SK-N-SH (cell line): ENCODE measurements at regions not wholly inside any gene's neighbourhood (a gene's known extent, or its start where the extent isn't known, plus 50 kb on each side); places are given as distances from the start of the nearest gene placed in this dataset.

Source experiments
- CTCF ChIA-PET: fragments of 300-600, 350-600 bp; formaldehyde crosslinking; extraction: SDS; loops from one replicate; lab custom pipeline; 2021; lab: Yijun Ruan, JAX
- POLR2A ChIA-PET: fragments of 350-600 bp; sonication (Branson Sonifier 250); formaldehyde crosslinking; extraction: SDS; loops from one replicate; lab custom pipeline; 2020; ENCODE audit warnings: antibody characterized with exemption, inconsistent platforms; lab: Yijun Ruan, JAX
- DNase-seq: peaks from one replicate; pipeline ENCODE4 v3.0.0; 2012
- H2AFZ ChIP-seq: fragments of 200-600 bp; sonication (generic); 2 replicates; pipeline ENCODE4 v1.8.1; 2016; ENCODE audit warnings: antibody characterized with exemption, mild to moderate bottlenecking, low read depth
- H3F3A ChIP-seq: fragments of 200-600 bp; sonication (generic); replicated peaks from 2 replicates; pipeline ENCODE3; 2016; ENCODE audit warnings: antibody characterized with exemption, mild to moderate bottlenecking; ENCODE audit not compliant: insufficient read depth
- H3K27ac ChIP-seq, 2 experiments: fragments of 200-500 bp in 1 of 2; fragments of 200-600 bp in 1 of 2; sonication (Bioruptor generic) in 1 of 2; sonication (generic), shearing (Covaris generic) in 1 of 2; 2 replicates each; pipeline versions ENCODE4 v1.5.1 to v1.6.1; 2014 to 2016; ENCODE audit warnings: low read depth in 2 of 2, inconsistent platforms in 1 of 2, low read length in 1 of 2, mild to moderate bottlenecking in 1 of 2, mixed read lengths in 1 of 2
- H3K27me3 ChIP-seq: fragments of 200-600 bp; sonication (generic), shearing (Covaris generic); 2 replicates; pipeline ENCODE4 v1.6.1; 2016; ENCODE audit warnings: mixed run types; ENCODE audit not compliant: insufficient read depth
- H3K36me3 ChIP-seq, 2 experiments: fragments of 200-500 bp in 1 of 2; fragments of 200-600 bp in 1 of 2; sonication (Bioruptor generic) in 1 of 2; sonication (generic) in 1 of 2; replicated peaks in 1 of 2; 2 replicates each; pipeline versions ENCODE3 to v1.5.1; 2014 to 2016; ENCODE audit warnings: low read length in 1 of 2, mild to moderate bottlenecking in 1 of 2; ENCODE audit not compliant: insufficient read depth in 2 of 2, control insufficient read depth in 1 of 2
- H3K4me1 ChIP-seq, 2 experiments: fragments of 200-500 bp in 1 of 2; fragments of 200-600 bp in 1 of 2; sonication (Bioruptor generic) in 1 of 2; sonication (generic), shearing (Covaris generic) in 1 of 2; 2 replicates each; pipeline versions ENCODE4 v1.5.1 to v1.6.1; 2014 to 2016; ENCODE audit warnings: low read depth in 1 of 2, low read length in 1 of 2, mixed run types in 1 of 2; ENCODE audit not compliant: insufficient read depth in 2 of 2, control insufficient read depth in 1 of 2
- H3K4me2 ChIP-seq: fragments of 200-600 bp; sonication (generic), shearing (Covaris generic); 2 replicates; pipeline ENCODE4 v1.6.1; 2017; ENCODE audit warnings: mixed run types
- H3K4me3 ChIP-seq, 2 experiments: fragments of 200-500 bp in 1 of 2; fragments of 200-600 bp in 1 of 2; sonication (Bioruptor generic) in 1 of 2; sonication (generic), shearing (Covaris generic) in 1 of 2; 2 replicates each; pipeline versions ENCODE4 v1.5.1 to v1.8.1; 2014 to 2016; ENCODE audit warnings: low read depth in 2 of 2, inconsistent platforms in 1 of 2, low read length in 1 of 2, mild to moderate bottlenecking in 1 of 2, mixed read lengths in 1 of 2, moderate library complexity in 1 of 2
- H3K79me2 ChIP-seq: fragments of 200-600 bp; sonication (generic); 2 replicates; pipeline ENCODE4 v1.8.1; 2017; ENCODE audit warnings: mild to moderate bottlenecking; ENCODE audit not compliant: insufficient read depth
- H3K9ac ChIP-seq: fragments of 200-600 bp; sonication (generic); 2 replicates; pipeline ENCODE4 v1.6.1; 2017; ENCODE audit warnings: mixed run types
- H3K9me2 ChIP-seq: fragments of 200-600 bp; sonication (generic); 2 replicates; pipeline ENCODE4 v1.6.1; 2017; ENCODE audit warnings: mixed run types
- H3K9me3 ChIP-seq: fragments of 200-600 bp; sonication (generic); 2 replicates; pipeline ENCODE4 v1.6.1; 2017; ENCODE audit warnings: mixed run types, mild to moderate bottlenecking, moderate library complexity
- H4K20me1 ChIP-seq: fragments of 200-600 bp; sonication (generic); 2 replicates; pipeline ENCODE4 v1.6.1; 2017; ENCODE audit warnings: mild to moderate bottlenecking, mixed run types; ENCODE audit not compliant: insufficient read depth
- CHD2 ChIP-seq: fragments of 150-350 bp; IDR thresholded peaks from 2 replicates; pipeline ENCODE4 v1.6.1; 2018; ENCODE audit warnings: low read length; ENCODE audit not compliant: partially characterized antibody
- EZH2phosphoT487 ChIP-seq: fragments of 200-600 bp; sonication (generic); IDR thresholded peaks from 2 replicates; pipeline ENCODE4 v1.6.1; 2017; ENCODE audit warnings: low read depth, mixed run types, mild to moderate bottlenecking, antibody characterized with exemption, moderate library complexity, borderline replicate concordance
- FOXJ3 ChIP-seq: sonication (generic); formaldehyde crosslinking; IDR thresholded peaks from 2 replicates; pipeline ENCODE4 v1.5.1; 2020; ENCODE audit warnings: mild to moderate bottlenecking, missing genetic modification reagents
- FOXM1 ChIP-seq: IDR thresholded peaks from 2 replicates; pipeline ENCODE4 v1.4.0; 2012; ENCODE audit warnings: low read depth, mild to moderate bottlenecking
- GABPA ChIP-seq: IDR thresholded peaks from 2 replicates; pipeline ENCODE4 v1.4.0; 2012; ENCODE audit warnings: low read depth, mild to moderate bottlenecking
- GATA2 ChIP-seq: sonication (generic); formaldehyde crosslinking; IDR thresholded peaks from 2 replicates; pipeline ENCODE4 v1.5.0; 2020; ENCODE audit warnings: mild to moderate bottlenecking, missing genetic modification reagents
- MEF2A ChIP-seq: IDR thresholded peaks from 2 replicates; pipeline ENCODE4 v1.4.0; 2012; ENCODE audit warnings: low read depth, borderline replicate concordance
- NRF1 ChIP-seq: IDR thresholded peaks from 2 replicates; pipeline ENCODE4 v1.6.1; 2012; ENCODE audit warnings: low read depth, mild to moderate bottlenecking, low read length
- RAD21 ChIP-seq: IDR thresholded peaks from 2 replicates; pipeline ENCODE4 v1.6.1; 2012; ENCODE audit warnings: mild to moderate bottlenecking, low read length
- RFX5 ChIP-seq: IDR thresholded peaks from 2 replicates; pipeline ENCODE4 v1.6.1; 2012; ENCODE audit warnings: mild to moderate bottlenecking, improper control_type of control experiment, low read length
- RXRA ChIP-seq: IDR thresholded peaks from 2 replicates; pipeline ENCODE4 v1.4.0; 2012; ENCODE audit warnings: low read depth, mild to moderate bottlenecking, borderline replicate concordance
- SMC3 ChIP-seq: IDR thresholded peaks from 2 replicates; pipeline ENCODE4 v1.6.1; 2012; ENCODE audit warnings: low read depth, low read length, improper control_type of control experiment
- TCF12 ChIP-seq: IDR thresholded peaks from 2 replicates; pipeline ENCODE4 v1.4.0; 2012
- TEAD4 ChIP-seq: IDR thresholded peaks from 2 replicates; pipeline ENCODE4 v1.4.0; 2012; ENCODE audit warnings: mild to moderate bottlenecking, borderline replicate concordance; ENCODE audit not compliant: insufficient read depth
- WGBS: methylation state at CpG from one replicate; pipeline ENCODE4 v1.1.6; 2017; ENCODE audit warnings: low lambda C conversion rate; 5-methylcytosine and 5-hydroxymethylcytosine counted together
- TF ChIP-seq, protein P1 (sequence below): fragments of 150-350 bp; IDR thresholded peaks from 2 replicates; pipeline ENCODE4 v1.6.1; 2017; ENCODE audit warnings: antibody characterized with exemption, low read length, low read depth, borderline replicate concordance
- TF ChIP-seq, protein P2 (sequence below): IDR thresholded peaks from 2 replicates; pipeline ENCODE4; 2012
- TF ChIP-seq, protein P3 (sequence below): IDR thresholded peaks from 2 replicates; pipeline ENCODE4 v1.4.0; 2012; ENCODE audit warnings: low read depth, borderline replicate concordance

GRCh38 chr5:142475102-142475513 is 150.3 kb upstream of the SPRY4 start:
- Histone ChIP-seq H3K9me2 (no peaks in the 10 kb centered on the region), H4K20me1 (no peaks in the 10 kb centered on the region), H3K4me3 (no peak overlapping the region), H3F3A (peaks cover 24% of the 10 kb centered on the region), H3K36me3 (peaks cover 0 to 5% of the 10 kb centered on the region in 2 experiments), H2AFZ (no peak overlapping the region), H3K27me3 (no peaks in the 10 kb centered on the region), H3K79me2 (no peaks in the 10 kb centered on the region), H3K9ac (no peak overlapping the region), H3K27ac (peak overlapping the region in 1 of 2 experiments; percentile 91; a peak in 1 of 4 replicates), H3K4me2 (no peak overlapping the region), H3K9me3 (no peaks in the 10 kb centered on the region), H3K4me1 (peaks cover 6 to 8% of the 10 kb centered on the region in 2 experiments; a peak in 2 of 4 replicates)
- ChIA-PET POLR2A (no interaction called here), CTCF (interaction anchor here (1.3 kb wide), 1 partner anchor 74 kb away, joined by 3 read pairs; no protein-coding TSS in a partner anchor)
- WGBS = 98% methylated on average over 2 of the region's 2 CpGs
- TF ChIP-seq EZH2phosphoT487 (no peak), RXRA (no peak), RAD21 (no peak), MEF2A (no peak), GATA2 (no peak), TCF12 (no peak), FOXJ3 (CRISPR knock-in tag) (no peak), CHD2 (no peak), NRF1 (no peak), RFX5 (no peak), GABPA (no peak), TEAD4 (no peak), FOXM1 (no peak), SMC3 (no peak)
- TF ChIP-seq, protein P1, sequence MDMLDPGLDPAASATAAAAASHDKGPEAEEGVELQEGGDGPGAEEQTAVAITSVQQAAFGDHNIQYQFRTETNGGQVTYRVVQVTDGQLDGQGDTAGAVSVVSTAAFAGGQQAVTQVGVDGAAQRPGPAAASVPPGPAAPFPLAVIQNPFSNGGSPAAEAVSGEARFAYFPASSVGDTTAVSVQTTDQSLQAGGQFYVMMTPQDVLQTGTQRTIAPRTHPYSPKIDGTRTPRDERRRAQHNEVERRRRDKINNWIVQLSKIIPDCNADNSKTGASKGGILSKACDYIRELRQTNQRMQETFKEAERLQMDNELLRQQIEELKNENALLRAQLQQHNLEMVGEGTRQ = no peak
- TF ChIP-seq, protein P2, sequence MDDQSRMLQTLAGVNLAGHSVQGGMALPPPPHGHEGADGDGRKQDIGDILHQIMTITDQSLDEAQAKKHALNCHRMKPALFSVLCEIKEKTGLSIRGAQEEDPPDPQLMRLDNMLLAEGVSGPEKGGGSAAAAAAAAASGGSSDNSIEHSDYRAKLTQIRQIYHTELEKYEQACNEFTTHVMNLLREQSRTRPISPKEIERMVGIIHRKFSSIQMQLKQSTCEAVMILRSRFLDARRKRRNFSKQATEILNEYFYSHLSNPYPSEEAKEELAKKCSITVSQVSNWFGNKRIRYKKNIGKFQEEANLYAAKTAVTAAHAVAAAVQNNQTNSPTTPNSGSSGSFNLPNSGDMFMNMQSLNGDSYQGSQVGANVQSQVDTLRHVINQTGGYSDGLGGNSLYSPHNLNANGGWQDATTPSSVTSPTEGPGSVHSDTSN = no peak
- TF ChIP-seq, protein P3, sequence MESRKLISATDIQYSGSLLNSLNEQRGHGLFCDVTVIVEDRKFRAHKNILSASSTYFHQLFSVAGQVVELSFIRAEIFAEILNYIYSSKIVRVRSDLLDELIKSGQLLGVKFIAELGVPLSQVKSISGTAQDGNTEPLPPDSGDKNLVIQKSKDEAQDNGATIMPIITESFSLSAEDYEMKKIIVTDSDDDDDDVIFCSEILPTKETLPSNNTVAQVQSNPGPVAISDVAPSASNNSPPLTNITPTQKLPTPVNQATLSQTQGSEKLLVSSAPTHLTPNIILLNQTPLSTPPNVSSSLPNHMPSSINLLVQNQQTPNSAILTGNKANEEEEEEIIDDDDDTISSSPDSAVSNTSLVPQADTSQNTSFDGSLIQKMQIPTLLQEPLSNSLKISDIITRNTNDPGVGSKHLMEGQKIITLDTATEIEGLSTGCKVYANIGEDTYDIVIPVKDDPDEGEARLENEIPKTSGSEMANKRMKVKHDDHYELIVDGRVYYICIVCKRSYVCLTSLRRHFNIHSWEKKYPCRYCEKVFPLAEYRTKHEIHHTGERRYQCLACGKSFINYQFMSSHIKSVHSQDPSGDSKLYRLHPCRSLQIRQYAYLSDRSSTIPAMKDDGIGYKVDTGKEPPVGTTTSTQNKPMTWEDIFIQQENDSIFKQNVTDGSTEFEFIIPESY = no peak
- no peak for DNase-seq
